GM18511 (cell line): ENCODE measurements at regions not wholly inside any gene's neighbourhood (a gene's known extent, or its start where the extent isn't known, plus 50 kb on each side); places are given as distances from the start of the nearest gene placed in this dataset.
"Not testable (repeated sequence)": the region's sequence is repeated elsewhere in the genome, so short reads cannot be mapped to it uniquely, and the experiment has no call there.

Experiments used
- ATAC-seq: cut with Tn5 transposase; IDR thresholded peaks from one replicate; pipeline ENCODE4 v1.9.1; 2021; ENCODE audit warnings: mild to moderate bottlenecking, moderate library complexity; ENCODE audit not compliant: unreplicated experiment

DNA sequence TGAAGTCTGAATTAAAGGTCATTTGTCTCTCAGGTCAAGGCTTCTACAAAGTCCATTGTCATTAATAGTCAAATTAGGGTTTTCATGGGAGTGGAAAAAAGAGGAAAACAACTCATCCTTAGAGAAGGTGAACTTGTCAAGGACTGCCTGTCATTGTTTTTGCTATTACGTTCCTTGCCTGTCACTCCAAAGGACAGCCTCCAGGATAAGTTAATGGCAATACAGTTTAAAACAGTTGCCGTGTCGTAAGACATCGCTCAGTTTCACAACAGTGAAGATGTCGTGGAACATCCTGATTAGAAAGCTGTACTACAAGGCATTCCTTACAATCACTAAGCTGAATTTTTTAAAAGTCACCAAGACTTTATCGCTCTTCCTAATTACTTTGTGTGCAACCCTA is 466.8 kb upstream of the SMIM31 start:
- no peak for ATAC-seq

GRCh38 chr4:164288578-164288977 is 465.4 kb upstream of the SMIM31 start:
- no peak for ATAC-seq

DNA sequence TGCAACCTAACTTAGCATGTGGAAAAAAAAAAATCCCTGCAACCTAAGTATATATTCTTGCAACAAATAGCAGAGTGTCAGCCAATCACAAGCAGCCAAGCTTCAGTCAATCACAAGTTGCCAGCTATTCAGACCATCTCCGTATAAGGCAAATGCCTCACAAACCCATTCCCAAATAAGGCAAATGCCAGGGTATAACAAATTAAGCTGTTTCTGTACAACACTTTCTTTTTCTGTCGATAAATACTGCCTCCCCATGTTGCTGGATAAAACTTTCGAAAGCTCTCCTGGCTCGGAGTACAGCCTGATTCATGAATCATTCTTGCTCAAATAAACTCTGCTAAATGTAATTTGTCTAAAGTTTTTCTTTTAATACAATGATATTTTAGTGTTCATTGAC is 460.7 kb upstream of the SMIM31 start:
- ATAC-seq: no peak

- no peak for ATAC-seq
Measured at GRCh38 chr4:164293743-164294142, 460.2 kb upstream of the SMIM31 start.

- ATAC-seq: no peak
Measured at GRCh38 chr4:164301430-164301829, 452.5 kb upstream of the SMIM31 start.

GRCh38 chr4:164304101-164304639 is 449.8 kb upstream of the SMIM31 start:
- ATAC-seq: peak; percentile 76

DNA sequence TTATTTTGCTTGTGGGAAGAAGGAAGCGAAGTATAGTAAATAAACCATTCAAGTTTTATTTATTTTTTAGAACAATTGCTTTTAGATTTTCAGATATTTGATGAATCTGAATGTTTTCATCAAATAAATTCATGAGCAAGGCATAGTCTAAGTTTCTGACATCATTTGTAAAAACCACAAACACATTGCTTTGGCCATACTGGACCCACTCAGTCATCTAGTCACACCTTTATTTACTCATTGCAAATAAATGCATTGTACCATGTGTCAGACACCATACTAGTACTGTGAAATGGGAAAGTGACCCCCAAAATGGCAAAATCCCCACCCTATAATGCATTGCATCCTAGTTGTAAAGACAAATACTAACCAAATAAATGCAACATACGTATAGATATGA is 449.1 kb upstream of the SMIM31 start:
- ATAC-seq: no peak

- no peak for ATAC-seq
Measured at GRCh38 chr4:164307262-164307661, 446.7 kb upstream of the SMIM31 start.

GRCh38 chr4:164312671-164313070 is 441.3 kb upstream of the SMIM31 start:
- no peak for ATAC-seq

DNA sequence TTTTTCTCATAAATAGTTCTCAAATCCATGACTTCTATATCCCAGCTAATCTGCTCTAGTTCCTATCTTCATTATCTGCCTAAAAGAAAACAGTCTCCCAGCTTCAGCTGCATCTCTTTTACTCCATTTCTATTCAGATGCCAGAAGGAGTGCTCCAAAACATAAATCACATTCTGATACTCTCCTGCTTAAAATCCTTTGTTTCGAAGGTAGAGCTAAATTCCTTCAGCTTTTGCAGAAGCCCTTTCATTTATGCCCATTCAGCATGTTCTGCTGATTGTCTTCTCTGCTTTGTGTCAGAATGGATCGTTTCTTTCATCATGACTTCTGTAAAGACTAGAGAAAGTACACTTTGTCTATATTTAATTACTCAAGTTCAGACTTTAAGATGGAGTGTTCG is 440.1 kb upstream of the SMIM31 start:
- no peak for ATAC-seq

DNA sequence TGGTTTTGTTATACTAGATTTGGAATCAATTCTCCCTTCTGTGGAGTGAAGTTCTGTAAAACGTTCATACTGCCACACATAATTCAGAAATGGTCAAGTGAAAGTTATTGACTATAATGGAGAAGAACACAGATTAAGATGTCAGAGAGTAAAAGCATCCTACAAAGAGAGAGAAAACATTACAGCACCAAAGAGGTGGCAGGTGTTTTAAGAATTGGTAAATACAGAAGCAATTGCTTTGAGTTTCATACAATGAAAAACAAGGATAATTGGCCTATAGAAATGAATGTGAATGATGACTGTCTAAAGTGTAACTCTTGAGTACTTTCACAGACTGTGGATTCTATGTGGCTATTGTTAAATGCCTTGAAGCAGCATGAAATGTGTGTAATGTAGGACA is 435.6 kb upstream of the SMIM31 start:
- ATAC-seq: no peak

- no peak for ATAC-seq
Measured at GRCh38 chr4:164319688-164320087, 434.2 kb upstream of the SMIM31 start.

GRCh38 chr4:164320847-164321246 is 433.1 kb upstream of the SMIM31 start:
- ATAC-seq: no peak

- no peak for ATAC-seq
Measured at GRCh38 chr4:164326056-164326455, 427.9 kb upstream of the SMIM31 start.

DNA sequence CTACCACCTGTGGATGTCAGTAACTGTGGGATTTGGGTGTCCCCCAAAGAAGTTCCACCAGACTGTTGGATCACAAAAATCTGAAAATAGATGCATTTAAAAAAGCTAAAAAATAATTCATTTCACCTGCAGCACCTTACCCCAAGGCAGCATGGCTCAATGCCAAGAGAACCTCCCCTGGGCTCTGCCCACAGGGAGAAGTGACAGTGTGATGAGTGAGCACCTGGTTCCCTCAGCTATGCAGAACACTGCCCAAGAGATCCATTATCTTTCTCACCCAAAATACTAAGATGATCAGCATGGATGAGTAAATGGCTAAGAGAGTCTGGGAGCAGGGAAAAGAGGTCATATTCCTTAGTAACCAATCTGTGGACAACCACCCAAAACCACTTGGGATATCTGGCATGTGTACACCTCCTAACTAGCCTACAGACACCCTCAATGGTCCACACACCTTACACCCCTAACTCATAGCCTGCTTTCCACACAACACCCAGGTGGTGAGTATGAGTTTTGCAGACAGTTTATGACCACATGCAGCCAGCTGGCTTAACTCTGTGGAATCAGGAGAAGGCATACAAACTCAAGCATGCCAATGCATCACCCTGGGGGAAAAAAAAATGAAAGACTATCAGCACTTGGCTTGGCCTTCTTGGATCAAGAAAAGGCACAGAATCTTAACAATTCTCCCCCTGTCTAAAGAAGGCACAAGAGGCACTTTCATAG is 416.5 kb upstream of the SMIM31 start:
- ATAC-seq: no peak

GRCh38 chr4:164343472-164343976 is 410.4 kb upstream of the SMIM31 start:
- no peak for ATAC-seq

DNA sequence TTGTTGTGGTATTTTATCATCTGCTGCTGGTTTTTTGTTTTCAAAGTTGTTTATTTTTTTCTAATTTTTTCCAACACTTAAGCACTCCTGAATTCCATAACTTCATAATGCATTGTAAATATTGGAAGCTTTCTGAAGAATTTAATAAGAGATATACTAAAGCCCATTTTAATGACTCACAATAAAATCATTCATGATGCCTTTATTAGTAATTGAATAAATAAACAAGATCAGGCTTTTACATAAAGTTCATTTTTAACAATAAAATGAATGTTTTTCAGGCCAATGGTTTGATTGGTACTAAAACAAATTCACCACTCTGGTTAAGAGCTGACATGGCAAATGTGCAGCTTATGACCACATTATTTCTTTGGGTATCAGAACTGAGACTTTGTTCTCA is 408.2 kb upstream of the SMIM31 start:
- no peak for ATAC-seq

DNA sequence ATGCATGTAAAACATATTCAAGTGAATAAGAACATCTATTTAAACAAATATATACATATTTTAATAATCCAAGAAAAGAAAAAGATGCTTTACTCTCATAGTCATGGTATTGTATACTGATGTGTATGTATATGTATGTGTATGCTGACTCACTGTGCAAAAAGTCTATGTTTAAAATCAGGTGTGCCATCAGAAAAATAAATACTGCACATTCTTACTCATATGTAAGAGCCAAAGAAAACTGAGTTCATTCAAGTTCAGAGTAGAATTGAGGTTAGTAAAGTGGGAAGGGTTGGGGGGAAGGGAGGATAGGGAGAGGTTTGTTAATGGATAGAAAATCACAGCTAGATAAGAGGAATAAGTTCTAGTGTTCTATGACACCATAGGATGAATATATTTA is 403.9 kb upstream of the SMIM31 start:
- no peak for ATAC-seq

DNA sequence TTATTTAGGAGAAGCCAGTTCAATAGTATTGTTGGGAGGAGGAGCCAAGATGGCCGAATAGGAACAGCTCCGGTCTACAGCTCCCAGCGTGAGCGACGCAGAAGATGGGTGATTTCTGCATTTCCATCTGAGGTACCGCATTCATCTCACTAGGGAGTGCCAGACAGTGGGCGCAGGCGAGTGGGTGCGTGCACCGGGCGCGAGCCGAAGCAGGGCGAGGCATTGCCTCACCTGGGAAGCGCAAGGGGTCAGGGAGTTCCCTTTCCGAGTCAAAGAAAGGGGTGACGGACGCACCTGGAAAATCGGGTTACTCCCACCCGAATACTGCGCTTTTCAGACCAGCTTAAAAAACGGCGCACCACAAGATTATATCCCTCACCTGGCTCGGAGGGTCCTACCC is 403.2 kb upstream of the SMIM31 start:
- ATAC-seq: not testable (repeated sequence)

DNA sequence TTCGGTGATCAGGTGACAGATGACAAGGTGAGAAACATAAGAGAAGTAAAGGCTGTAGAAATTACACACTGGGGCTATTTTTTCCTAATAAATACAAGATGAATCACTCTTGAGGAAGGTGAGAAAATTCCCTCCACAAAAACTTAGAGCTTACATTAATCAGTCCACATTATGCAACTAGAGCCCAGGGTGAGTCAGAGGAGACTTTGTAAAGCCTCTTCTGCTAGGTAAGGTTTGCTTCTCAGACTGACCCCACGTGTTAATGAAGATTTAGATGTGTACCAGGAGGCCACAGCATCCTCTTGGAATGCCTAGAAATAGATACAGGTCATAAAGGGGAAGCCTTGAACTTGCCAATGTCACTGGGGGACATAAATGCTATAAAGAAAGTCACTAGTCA is 396.0 kb upstream of the SMIM31 start:
- ATAC-seq: no peak

GRCh38 chr4:164358400-164358799 is 395.5 kb upstream of the SMIM31 start:
- no peak for ATAC-seq

DNA sequence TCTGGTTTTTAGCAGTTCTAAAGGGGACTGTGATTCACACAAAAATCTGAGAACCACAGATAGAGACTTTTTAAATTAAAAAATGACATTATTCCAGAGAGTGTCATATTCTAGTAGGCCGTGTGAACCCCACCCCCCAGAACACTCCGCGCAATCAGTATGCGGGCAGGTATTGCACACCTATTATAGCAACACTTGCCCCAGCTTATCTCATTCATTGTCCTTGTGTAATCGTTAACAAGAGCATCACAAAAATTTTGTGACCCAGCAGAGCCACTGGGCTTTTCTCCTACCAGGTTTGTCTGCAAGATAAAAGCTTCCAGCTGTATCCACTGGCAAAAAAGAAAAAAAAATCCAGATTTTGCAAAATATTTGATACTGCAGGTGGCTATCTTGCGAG is 394.1 kb upstream of the SMIM31 start:
- no peak for ATAC-seq

- ATAC-seq: no peak
Measured at GRCh38 chr4:164368894-164369293, 385.0 kb upstream of the SMIM31 start.
